HFFc6 (cell line): ENCODE measurements at regions not wholly inside any gene's neighbourhood (a gene's known extent, or its start where the extent isn't known, plus 50 kb on each side); places are given as distances from the start of the nearest gene placed in this dataset.

Experiments used
- DNase-seq: peaks from one replicate; pipeline ENCODE4 v3.0.0-alpha.2; 2018
- H3K27ac Mint-ChIP-seq: 2 replicates; pipeline ENCODE4 v1.8.0; 2020; ENCODE audit warnings: mild to moderate bottlenecking, mixed read lengths
- H3K27me3 Mint-ChIP-seq: 2 replicates; pipeline ENCODE4 v1.8.0; 2021; ENCODE audit warnings: mild to moderate bottlenecking, moderate library complexity, mixed read lengths; ENCODE audit not compliant: insufficient read depth
- H3K36me3 Mint-ChIP-seq: 2 replicates; pipeline ENCODE4 v1.8.0; 2021; ENCODE audit warnings: low read depth, mixed read lengths
- H3K4me1 Mint-ChIP-seq: 2 replicates; pipeline ENCODE4 v1.8.0; 2020; ENCODE audit warnings: low read depth, mixed read lengths
- H3K4me3 Mint-ChIP-seq: 2 replicates; pipeline ENCODE4 v1.8.0; 2020; ENCODE audit warnings: mild to moderate bottlenecking, moderate library complexity, mixed read lengths
- H3K9me3 Mint-ChIP-seq: 2 replicates; pipeline ENCODE4 v1.8.0; 2020; ENCODE audit warnings: mild to moderate bottlenecking, mixed read lengths
- CTCF ChIP-seq: fragments of 200-600 bp; sonication (generic); IDR thresholded peaks from 2 replicates; pipeline ENCODE4 v1.5.0; 2021; ENCODE audit warnings: antibody characterized with exemption, mild to moderate bottlenecking

DNA sequence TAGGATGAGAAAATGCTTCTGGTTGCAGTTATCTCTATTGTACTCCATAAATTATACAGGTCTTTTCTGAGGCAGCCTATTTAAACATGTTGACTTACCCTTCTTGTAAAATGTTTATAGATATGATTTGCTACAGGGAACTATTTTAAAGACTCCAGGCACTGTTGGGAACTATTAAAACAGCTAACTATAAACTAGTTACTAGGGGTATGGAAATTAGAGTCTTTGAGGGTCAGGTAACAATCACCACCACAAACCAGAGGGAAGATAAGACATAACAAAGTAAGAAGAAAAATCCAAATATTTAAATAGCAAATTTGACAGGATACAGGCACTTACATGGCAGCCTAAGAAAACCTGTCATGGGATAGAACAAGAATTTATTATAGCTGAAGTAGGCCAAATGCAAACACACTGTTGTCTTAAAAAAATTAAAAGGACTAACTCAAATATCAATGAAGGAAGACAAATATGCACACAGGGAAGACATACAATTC lies 251.0 kb upstream of the CWC22 start:
- Mint-ChIP-seq H3K36me3 (no peaks in the 10 kb centered on the region), H3K4me1 (no peaks in the 10 kb centered on the region), H3K4me3 (no peak overlapping the region), H3K9me3 (no peaks in the 10 kb centered on the region), H3K27me3 (peaks cover 2% of the 10 kb centered on the region), H3K27ac (no peak overlapping the region)
- no peak for DNase-seq
- no peak for TF ChIP-seq CTCF

DNA sequence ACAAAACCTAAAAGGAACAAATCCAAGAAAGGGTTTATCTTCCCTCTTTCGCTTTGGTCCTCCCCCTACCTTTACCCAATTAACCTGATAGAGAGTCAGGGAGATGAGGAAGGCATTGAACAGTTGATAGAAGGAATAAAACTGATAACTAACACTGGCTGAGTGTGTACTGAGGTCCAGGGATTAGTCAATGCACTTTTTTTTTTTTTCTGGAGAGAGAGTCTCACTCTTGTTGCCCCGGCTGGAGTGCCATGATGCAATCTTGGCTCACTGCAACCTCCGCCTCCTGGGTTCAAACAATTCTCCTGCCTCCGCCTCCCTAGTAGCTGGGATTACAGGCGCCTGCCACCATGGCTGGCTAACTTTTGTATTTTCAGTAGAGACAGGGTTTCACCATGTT lies 250.2 kb upstream of the CWC22 start:
- no peaks in the 10 kb centered on the region for H3K36me3 Mint-ChIP-seq
- no peak for TF ChIP-seq CTCF
- no peaks in the 10 kb centered on the region for H3K9me3 Mint-ChIP-seq
- H3K4me1 Mint-ChIP-seq, result no peaks in the 10 kb centered on the region
- H3K27me3 Mint-ChIP-seq, result peaks cover 1% of the 10 kb centered on the region
- no peak overlapping the region for H3K27ac Mint-ChIP-seq
- no peak overlapping the region for H3K4me3 Mint-ChIP-seq
- DNase-seq, result no peak

DNA sequence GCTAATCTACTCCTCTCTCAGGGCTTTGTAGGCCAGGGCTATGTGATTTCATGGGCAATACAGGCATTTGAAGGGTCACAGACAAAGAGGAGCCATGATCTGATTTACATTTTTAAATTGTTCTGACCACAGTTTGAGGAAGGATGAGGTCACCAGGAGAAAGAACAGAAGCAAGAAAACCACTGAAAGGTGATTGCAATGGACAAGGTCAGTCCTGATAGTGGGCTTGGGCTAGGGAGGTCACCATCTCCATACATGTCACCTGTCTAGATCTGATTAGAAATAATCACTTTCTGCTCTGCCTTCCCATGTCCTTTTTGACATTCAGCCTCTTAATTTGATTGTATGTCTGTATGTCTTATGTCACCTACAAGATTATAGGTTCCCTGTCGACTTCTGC lies 248.9 kb upstream of the CWC22 start:
- Mint-ChIP-seq H3K27ac (no peak overlapping the region), H3K27me3 (no peaks in the 10 kb centered on the region; the same call in 1 of the 2 replicates), H3K9me3 (no peaks in the 10 kb centered on the region), H3K4me3 (no peak overlapping the region), H3K4me1 (no peaks in the 10 kb centered on the region), H3K36me3 (no peaks in the 10 kb centered on the region)
- no peak for TF ChIP-seq CTCF
- no peak for DNase-seq

GRCh38 chr2:180254872-180255271 lies 247.8 kb upstream of the CWC22 start:
- H3K27me3 Mint-ChIP-seq, result no peaks in the 10 kb centered on the region; the same call in 1 of the 2 replicates

DNA sequence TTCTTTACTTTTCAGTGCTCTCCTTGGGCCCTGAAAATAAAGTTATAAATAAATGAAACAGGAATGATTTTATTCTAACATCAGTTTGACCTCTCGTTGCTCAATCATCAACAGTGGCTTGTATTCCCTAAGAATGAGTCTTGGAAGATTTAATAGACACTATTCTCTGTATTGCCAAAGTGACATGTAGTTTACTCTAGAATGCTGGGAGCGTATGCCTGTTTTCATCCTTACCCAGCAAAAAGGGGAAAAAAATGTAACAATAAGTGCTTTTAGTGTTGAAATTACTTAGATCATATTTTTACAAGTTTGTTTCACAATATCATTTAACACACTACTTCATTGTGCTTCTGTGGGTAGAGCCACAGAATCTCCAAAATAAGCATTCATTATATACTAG lies 240.6 kb upstream of the CWC22 start:
- Mint-ChIP-seq H3K27ac (no peak overlapping the region), H3K4me3 (no peak overlapping the region), H3K4me1 (no peaks in the 10 kb centered on the region; the same call in 1 of the 2 replicates), H3K9me3 (no peaks in the 10 kb centered on the region), H3K27me3 (no peaks in the 10 kb centered on the region), H3K36me3 (no peaks in the 10 kb centered on the region)
- DNase-seq, result no peak
- TF ChIP-seq CTCF, result no peak

More at GRCh38 chr2:180254872-180255271, 247.8 kb upstream of the CWC22 start:
- Mint-ChIP-seq H3K4me3 (no peak overlapping the region), H3K27ac (no peak overlapping the region), H3K9me3 (no peaks in the 10 kb centered on the region), H3K36me3 (no peaks in the 10 kb centered on the region), H3K4me1 (no peaks in the 10 kb centered on the region)
- no peak for TF ChIP-seq CTCF
- no peak for DNase-seq

- no peak for TF ChIP-seq CTCF
- Mint-ChIP-seq H3K36me3 (no peaks in the 10 kb centered on the region), H3K27me3 (no peaks in the 10 kb centered on the region), H3K9me3 (no peaks in the 10 kb centered on the region), H3K4me3 (no peak overlapping the region), H3K4me1 (no peaks in the 10 kb centered on the region; the same call in 1 of the 2 replicates), H3K27ac (no peak overlapping the region)
- no peak for DNase-seq
Observed at GRCh38 chr2:180246268-180246667, 239.2 kb upstream of the CWC22 start.
